GM21576 (cell line): ENCODE measurements at regions not wholly inside any gene's neighbourhood (a gene's known extent, or its start where the extent isn't known, plus 50 kb on each side); places are given as distances from the start of the nearest gene placed in this dataset.

Experiments
- ATAC-seq: cut with Tn5 transposase; IDR thresholded peaks from one replicate; pipeline ENCODE4 v1.9.1; 2021; ENCODE audit warnings: mild to moderate bottlenecking, moderate library complexity; ENCODE audit not compliant: unreplicated experiment

- no peak for ATAC-seq
Observed at GRCh38 chr2:129689653-129690448, 289.6 kb upstream of the RAB6C start.

DNA sequence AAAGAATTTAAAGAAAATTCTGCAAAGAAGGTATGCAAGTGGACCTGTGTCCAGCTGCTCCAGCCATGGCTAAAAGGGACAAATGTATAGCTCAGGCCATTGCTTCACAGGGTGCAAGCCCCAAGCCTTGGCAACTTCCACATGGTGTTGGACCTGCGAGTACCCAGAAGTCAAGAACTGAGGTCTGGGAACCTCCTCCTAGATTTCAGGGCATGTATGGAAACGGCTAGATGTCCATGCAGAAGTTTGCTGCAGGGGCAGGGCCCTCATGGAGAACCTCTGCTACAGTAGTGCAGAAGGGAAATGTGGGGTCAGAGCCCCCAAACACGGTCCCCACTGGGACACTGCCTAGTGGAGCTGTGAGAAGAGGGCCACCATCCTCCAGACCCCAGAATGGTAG is 284.0 kb upstream of the RAB6C start:
- ATAC-seq, result no peak

DNA sequence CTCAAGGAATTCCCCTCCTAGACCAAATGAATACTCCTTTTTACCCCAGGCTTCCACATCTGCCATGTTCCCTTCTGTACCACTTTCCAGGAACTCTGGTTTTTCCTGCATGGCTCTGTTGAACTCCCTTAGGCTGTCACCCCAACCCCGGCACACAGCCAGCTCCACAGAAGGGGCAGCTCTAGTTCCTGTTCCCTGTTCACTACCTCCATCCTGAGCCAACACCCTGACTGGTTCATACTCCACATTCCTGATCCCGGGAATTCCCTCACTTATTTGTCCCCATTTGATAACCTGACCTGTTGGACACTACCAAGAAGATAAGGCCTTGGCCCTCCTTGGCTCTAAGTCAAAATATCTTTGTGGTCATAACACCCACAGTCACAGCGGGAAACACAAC is 280.9 kb upstream of the RAB6C start:
- no peak for ATAC-seq

GRCh38 chr2:129699781-129700573 is 279.5 kb upstream of the RAB6C start:
- no peak for ATAC-seq

- ATAC-seq, result no peak
Observed at GRCh38 chr2:129702416-129703176, 276.9 kb upstream of the RAB6C start.

DNA sequence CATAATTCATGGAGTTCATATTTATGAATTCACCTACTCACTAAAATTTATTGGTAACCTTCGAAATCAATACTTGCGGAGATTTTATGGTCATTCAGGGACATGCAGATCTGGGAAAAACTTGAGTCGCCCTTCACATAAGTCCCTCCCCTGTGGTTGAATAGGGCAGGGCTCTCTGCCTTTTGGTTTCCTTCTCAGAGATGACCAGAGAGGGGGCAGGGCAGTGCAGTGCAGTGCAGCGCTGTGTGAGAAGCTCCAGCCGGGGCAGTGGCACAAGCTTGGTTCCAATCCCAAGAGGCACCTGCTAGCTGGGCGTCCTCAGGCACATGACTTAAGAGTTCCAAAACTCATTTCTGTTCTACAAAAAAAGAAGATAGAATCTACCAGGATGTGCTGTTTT is 274.4 kb upstream of the RAB6C start:
- ATAC-seq, result no peak

DNA sequence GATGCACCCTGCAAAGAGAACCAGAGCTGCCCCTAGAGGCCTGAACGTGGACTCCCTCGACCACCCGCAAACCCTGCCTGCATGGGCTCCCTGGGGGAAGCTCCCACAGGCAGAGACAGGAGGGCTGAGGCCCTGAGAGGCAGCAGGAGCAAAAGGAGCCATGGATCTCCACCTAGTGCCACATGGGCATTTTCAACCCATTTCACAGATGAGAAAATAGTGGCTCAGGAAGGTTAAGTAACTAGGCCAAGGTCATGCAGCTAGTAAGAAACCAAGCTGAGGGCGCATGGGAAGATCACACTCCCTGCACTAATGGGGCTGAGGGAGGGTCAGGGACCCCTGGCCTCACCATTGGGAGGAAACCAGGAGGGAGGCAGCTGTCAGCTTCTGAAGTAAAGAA is 271.7 kb upstream of the RAB6C start:
- no peak for ATAC-seq

- ATAC-seq, result no peak
Observed at GRCh38 chr2:129708221-129708967, 271.1 kb upstream of the RAB6C start.

DNA sequence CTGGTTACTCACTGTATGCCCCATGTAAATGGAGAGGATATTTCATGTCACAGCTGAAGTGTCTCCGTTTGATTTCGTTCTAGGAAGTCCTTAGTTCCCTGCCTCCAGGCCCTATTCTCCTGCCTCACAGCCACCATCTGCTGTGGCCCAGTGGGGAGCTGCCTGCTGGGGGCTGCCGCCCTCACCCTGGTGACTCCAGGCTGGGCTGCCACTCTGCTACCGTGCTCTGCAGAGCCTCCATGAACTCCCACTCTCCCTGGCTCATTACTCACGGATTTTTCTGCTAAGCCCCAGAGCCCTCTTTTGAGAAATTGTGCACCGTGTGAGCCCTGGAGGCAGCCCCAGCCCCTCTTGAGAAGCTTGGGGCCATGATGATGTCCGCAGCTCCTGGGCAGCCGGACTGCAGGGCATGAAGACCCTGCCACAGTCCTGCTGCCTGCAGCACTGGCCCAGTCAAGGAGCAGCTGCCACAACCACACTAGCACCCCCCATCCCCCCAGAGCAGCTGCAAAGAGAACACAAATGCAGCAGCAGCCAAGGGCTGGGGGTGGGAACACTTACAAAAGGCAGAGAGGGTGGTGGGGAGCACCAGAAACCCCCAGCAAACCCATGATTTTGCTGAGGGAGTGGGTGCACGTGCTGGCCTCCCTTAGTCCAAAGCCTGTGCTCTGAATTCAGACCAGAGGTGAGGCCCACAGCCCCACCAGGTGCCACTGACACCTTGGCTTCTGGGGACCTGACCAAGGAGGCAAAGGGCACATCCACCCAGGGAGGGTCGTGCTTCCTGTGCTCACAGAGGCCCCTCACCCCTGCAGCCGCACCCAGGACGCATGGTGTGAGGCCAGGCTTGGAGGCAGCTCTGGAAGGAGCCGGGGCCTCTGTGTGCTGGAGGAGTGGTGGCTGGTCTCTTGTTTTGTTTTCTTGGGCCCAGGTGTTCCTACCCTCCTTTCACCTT is 270.2 kb upstream of the RAB6C start:
- ATAC-seq, result no peak

- no peak for ATAC-seq
Observed at GRCh38 chr2:129709956-129710598, 269.4 kb upstream of the RAB6C start.

DNA sequence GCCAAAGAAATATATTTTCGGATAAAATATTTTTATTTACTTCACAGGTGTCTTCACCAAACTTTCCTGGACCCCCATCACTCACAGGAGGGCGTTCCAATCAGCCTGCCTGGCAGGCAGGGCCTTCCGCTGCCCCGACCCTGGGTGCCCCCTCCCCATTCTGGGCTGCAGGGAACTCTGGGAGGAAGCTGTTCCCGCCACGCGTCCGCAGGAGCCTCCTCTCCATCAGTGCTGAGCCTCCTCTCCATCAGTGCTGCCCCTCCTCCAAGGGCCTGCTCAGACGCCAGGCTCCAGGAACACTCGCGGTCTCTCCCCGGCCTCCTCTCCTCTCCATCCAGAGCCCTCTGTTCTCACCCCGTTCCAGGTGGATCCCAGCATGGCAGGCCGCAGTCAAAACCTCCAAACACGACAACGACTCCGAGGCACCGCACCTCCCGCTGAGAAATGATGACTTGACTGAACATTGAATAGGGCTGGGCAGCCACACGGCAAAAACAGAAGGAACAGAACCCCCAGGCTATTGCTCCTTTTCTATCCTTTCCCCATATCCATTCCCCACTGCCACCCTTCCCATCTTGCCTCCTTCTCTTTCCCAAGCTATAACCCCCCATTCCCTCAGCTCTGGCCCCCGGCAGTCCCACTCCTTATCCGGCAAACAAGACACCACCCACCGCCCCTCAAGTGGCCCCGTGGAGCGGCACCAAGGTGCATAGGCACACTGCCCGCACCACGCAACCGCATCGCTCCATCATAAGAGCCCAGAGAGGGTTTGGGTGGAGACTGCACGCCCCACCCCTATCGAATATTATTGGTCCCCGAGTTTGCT is 268.6 kb upstream of the RAB6C start:
- no peak for ATAC-seq

DNA sequence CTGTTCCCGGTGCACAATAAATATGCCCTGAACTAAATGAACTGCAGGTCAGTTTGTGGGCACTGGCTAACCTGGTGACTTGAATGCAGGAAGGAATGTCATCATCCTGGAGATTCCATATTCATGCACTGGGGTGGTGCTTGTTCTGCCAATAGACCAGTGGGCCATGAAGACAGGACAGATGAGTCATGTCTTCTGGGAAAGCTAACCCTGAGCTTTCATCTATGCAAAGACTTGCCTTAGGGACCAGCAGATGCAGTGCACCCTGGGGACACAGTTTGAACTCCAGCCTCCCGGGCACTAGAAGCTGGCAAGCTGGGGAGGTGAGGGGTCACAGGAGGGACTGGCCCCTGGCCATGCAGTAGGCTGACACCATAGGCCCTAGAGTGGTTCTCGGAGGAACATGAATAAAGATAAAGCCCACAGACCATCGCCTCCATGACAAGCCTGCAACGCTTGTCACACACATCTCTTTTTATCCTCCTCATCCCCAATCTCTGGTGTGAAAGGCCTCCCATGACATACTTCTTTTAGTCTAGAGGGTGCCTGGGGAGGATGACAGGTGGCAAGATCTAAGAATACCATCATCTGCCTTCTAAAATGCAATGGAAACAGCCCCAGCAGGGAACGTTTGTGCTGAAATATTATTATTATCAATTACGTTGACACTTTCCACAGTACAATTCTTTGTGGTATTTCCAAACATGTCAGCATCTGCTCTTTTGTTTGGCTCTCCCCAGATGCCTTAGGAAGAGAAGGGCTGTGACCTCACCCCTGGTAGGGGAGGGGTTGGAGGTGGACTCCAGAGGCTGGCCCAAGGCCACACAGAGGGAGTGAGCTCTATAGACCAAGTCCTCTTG is 267.4 kb upstream of the RAB6C start:
- no peak for ATAC-seq

DNA sequence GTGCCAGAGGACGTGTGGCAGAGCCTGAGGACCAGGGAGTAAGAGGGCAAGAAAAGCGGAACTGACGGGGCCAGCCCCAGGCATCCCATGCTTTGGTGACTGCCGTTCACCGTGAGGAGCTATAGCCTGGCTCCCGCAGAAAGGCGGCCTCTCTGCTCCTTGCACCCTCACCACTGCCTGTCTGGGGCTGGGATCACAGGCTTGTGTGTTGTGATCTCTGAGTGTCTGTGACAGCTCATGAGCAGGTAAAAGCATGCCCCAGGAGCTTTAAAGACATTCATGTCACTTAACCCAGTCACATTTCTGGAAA is 266.8 kb upstream of the RAB6C start:
- ATAC-seq, result no peak

DNA sequence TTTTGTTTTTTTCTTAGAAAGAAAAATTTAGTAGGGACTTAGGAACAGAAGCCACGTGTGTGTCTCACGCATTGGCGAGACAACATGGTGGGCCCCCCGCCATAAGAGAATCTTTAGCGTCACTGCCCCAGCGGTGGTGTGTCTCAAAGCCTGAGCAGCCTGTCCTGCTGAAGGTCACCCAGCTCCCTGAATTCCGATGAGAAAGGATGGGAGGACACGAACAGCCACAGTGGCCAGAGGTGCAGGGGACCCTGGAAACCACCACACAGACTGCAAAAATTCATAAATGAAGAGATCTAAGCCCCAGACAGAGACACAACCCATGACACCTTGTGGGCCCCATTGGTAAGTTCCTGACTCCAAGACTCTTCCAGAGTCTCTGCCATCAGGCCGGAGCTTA is 266.1 kb upstream of the RAB6C start:
- ATAC-seq, result no peak

- no peak for ATAC-seq
Observed at GRCh38 chr2:129716781-129717559, 262.5 kb upstream of the RAB6C start.

DNA sequence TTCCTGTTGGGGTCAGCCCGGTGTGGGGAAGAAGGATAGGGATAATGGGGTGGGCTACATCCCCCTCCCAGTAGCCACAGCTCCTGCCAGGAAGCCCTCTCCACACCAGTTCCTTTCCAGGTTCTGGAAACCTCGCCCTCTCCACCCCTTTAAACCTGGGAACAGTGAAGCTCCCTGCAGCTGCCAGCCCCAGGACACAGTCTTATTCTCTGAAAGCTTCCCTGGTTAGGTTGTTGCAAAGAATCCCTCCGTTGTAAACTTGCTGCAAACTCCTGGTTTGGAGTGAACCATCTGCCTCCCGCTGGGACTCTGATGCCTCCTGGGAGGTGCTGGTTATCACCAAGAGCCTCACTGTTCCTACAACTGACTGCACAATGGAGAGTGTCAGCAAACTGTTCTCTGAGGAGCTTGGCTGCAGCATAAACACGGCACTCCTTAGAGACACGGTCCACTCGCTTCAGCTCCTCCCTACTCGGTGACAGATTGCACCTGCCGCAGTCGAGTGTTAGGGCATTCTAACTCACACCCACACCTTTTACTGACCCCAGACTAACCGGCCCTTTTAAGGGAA is 261.8 kb upstream of the RAB6C start:
- no peak for ATAC-seq

DNA sequence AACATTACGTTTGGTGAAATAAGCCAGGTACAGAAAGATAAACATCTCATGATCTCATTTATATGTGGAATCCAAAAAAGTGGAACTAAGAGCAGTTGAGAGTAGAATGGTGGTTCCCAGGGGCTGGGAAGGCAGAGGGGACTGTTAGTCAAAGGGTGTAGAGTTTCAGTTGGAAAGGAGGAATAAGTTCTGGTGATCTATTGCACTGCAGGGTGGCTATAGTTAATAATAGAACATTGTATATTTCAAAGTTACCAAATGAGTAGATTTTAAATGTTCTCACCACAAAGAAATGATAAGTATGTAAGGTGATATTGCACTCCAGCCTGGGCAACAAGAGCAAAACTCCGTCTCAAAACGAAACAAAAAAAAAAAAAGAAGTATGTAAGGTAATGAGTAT is 260.1 kb upstream of the RAB6C start:
- no peak for ATAC-seq
